HG02610 (cell line): ENCODE measurements at regions not wholly inside any gene's neighbourhood (a gene's known extent, or its start where the extent isn't known, plus 50 kb on each side); places are given as distances from the start of the nearest gene placed in this dataset.
"Not testable (repeated sequence)": the region's sequence is repeated elsewhere in the genome, so short reads cannot be mapped to it uniquely, and the experiment has no call there.

Experiments
- ATAC-seq: cut with Tn5 transposase; IDR thresholded peaks from one replicate; pipeline ENCODE4 v1.9.1; 2021; ENCODE audit warnings: mild to moderate bottlenecking, moderate library complexity; ENCODE audit not compliant: unreplicated experiment

DNA sequence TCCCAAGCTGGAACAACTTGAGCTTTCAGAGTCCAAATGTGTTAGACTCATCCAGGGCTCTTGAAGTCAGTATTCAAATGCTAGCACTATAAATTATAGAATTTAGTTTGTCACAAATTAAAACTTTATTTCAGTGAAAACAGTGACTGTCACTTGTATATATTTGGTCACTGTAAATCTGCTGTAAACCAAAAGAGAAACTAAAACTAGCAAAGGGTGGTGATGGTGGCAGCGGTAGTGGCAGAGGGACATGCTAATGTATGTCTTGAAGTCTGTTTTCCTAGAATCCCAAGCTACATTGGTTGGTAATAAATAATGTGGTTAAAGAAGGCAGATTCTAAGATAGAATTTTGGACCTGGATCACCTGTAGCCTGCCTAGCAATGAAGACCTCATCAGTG is 140.4 kb upstream of the CENPW start:
- no peak for ATAC-seq

GRCh38 chr6:126202707-126203106 is 137.2 kb upstream of the CENPW start:
- no peak for ATAC-seq

- ATAC-seq: no peak
Observed at GRCh38 chr6:126204126-126204525, 135.8 kb upstream of the CENPW start.

DNA sequence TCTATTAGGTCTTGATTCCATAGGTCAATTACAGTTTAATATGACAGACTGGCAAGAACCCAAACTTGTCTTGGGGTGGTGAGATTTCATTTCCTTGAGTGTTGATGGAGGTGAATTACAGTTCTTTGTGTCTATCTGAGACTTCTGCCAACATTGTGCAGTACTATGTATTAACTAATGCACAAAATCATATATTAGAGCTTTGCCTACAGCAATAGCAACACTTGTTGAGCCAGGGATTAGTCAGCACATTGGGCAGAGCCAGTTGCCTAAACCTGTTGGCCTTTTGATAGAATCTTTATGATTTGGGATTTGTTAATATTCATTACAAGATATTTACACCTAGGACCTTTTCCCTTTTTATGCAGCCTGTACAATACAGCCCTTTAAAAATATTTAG is 135.3 kb upstream of the CENPW start:
- ATAC-seq: no peak

GRCh38 chr6:126206504-126207246 is 133.2 kb upstream of the CENPW start:
- ATAC-seq: no peak

- ATAC-seq: no peak
Observed at GRCh38 chr6:126210398-126211075, 129.4 kb upstream of the CENPW start.

- no peak for ATAC-seq
Observed at GRCh38 chr6:126217497-126217896, 122.4 kb upstream of the CENPW start.

DNA sequence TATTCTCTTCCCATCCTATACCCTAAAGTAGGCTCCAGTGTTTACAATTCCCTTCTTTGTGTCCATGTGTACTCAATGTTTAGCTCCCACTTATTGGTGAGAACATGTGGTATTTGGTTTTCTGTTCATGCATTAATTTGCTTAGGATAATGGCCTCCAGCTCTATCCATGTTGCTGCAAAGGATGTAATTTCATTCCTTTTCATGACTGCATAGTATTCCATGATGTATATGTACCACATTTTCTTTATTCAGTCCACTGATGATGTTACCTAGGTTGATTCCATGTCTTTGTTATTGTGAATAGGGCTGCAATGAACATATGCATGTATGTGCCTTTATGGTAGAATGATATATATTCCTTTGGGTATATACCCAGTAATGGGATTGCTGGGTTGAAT is 119.0 kb upstream of the CENPW start:
- not testable (repeated sequence) for ATAC-seq

GRCh38 chr6:126227833-126228702 is 111.8 kb upstream of the CENPW start:
- no peak for ATAC-seq

GRCh38 chr6:126232671-126233070 is 107.2 kb upstream of the CENPW start:
- ATAC-seq: no peak

- no peak for ATAC-seq
Observed at GRCh38 chr6:126233192-126233591, 106.7 kb upstream of the CENPW start.

DNA sequence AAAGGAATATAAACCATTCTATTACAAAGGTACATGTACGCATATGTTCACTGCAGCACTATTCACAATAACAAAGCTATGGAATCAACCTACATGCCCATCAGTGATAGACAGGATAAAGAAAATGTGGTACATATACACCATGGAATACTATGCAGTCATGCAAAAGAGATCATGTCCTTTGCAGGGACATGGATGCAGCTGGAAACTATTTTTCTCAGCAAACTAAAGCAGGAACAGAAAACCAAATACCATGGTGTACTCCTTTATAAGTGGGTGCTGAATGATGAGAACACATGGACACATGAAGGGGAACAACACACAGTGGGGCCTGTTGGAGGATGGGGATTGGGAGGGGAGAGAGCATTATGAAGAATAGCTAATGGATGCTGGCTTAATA is 104.6 kb upstream of the CENPW start:
- no peak for ATAC-seq

- ATAC-seq: no peak
Observed at GRCh38 chr6:126245077-126245476, 94.8 kb upstream of the CENPW start.

- ATAC-seq: no peak
Observed at GRCh38 chr6:126252154-126252553, 87.8 kb upstream of the CENPW start.

DNA sequence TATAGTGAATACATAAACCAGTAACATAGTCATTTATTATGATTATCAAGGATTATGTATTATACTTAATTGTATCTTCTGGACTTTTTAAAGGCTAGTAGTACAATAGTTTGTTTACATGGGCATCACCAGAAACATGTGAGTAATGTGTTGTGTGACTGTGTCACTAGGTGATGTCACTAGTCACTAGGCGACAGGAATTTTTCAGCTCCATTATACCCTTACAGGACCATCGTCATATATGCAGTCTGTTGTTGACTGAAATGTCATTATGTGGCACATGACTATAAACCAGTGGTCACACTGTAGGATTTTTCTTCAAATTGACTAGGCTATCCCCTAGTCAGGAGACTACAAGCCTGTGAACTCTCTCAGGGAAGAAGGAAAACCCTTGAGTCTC is 86.5 kb upstream of the CENPW start:
- no peak for ATAC-seq

GRCh38 chr6:126258150-126258549 is 81.8 kb upstream of the CENPW start:
- ATAC-seq: no peak

DNA sequence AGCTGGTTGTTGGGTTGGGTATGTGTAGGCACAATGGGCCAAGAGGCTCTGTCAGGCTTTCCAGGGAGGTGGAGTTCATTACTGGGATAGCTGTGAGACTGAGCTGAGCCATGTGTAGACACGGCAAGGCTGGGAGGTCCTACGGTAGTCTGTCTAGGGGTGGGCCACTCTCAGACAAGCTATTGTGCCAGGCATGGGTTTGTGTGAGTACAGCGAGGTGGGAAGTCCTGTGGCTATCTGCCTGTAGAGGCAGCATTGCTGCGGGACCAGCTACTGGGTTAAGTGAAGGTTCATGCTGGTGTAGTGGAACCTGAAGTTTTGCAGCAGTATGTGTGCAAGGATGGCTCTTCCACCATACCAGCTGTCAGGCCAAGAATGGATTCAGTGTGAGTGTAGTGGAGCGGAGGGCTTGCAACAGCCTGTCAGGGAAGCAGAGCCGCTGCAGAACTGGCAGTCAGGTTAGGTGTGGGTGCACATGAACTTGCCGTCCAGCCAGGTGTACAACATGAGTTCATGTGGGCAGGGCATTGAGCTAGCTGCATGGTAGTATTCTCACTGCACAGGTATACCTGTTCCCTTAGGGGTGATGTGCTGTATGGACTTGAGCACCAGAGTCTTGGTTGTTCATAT is 78.0 kb upstream of the CENPW start:
- ATAC-seq: no peak

DNA sequence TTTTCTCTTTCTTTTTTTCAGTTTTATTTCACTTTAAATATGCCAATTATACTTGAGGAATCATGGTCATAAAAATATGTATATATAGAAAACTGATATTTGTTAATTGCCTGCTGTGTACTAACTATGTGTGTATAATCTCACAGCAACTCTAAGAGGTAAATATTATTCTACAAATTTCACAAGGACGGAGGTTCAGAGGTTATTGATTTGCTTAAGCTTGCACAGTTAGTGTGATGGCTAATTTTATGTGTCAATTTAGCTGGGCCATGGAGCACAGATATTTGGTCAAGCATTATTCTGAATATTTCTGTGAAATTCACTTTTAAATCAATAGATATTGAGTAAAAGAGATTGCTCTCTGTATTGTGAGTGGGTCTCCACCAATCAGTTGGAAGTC is 75.7 kb upstream of the CENPW start:
- ATAC-seq: no peak

DNA sequence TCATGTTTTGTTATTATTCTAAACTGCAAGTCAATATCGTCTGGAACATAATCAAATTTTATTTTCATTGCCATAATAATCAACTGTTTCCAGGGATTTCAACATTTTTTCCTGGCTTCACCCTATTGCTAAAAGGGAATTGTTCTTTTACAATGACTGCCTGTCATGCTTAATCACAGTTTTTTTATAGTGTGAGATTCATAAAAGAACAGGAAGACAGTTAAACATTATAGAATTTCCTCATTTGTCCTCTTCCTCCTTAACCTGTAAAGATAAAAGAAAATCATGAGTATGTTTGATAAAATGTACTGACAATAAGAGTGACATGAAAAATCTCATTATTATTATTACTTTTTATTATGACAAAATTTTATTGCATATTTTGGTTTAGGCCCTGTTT is 73.3 kb upstream of the CENPW start:
- ATAC-seq: no peak

- peak; percentile 17 for ATAC-seq
Observed at GRCh38 chr6:126267626-126268025, 72.3 kb upstream of the CENPW start.

DNA sequence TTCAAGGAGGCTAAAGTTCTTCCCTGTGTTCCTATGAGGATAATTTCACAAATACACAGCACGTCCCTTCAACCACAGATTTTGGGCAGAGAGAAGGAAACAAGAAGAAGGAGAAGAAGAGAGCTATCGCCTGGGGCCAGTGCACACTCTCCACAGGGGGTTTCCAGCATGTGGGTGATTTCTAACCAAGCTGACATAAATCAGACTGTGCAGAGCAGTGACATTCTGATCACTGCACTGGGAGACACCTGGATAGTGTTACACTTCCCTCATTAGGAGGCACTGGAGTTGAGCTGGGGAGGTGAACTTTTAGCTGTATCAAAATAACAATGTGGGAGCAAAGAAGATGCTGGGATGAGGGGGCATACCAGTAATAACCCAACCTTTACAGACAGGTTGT is 71.8 kb upstream of the CENPW start:
- peak; percentile 98 for ATAC-seq
